ENCODE measurements at regions not wholly inside any gene's neighbourhood (a gene's known extent, or its start where the extent isn't known, plus 50 kb on each side); places are given as distances from the start of the nearest gene placed in this dataset.
A peak's percentile ranks its signal among the peaks of the same experiment; 100 is the strongest.

DNA sequence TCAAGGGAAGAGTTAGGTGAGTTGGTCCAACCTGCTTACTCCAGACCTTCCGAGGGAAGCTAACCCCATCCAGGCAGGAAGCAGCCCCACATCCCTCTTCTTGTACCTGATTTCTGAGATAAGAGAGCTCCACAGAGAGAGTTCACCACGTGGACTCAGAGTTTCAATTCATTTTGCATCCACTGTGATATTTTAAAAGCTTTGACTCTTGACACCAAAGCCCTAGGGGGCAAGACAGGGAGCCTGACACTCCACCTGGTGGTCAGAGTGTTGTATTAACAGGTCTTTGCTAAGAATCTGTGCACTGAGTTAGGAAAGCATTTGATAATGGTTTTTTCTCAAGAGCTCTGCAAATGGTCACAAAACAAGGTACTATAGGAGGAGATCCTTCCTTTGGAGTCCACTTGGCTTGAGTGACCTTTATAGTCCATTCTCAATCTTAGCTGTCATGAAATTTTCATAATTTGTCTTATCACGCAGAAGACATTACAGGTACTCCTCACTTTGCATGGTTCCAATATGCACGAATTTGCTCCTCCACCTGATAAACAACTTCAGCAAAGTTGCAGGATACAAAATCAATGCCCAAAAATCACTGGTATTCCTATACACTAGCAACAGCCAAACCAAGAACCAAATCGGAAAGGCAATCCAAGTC is 56.2 kb upstream of the RIPOR2 start:
- Histone ChIP-seq H3K4me3 (no peak overlapping the region), H3K4me1 (replicated peaks) (no peaks in the 10 kb centered on the region), H3K36me3 (no peaks in the 10 kb centered on the region), H3K27me3 (replicated peaks; ENCODE audit: insufficient read depth) (no peaks in the 10 kb centered on the region), H3K9me3 (no peaks in the 10 kb centered on the region), H3K27ac (no peak overlapping the region)
- peak; percentile 28 for DNase-seq (ENCODE audit: low spot score)
- 81% methylated on average over 5 of the region's 5 CpGs for WGBS
- intact Hi-C loops (cut with DNase I), result loop anchor here (2.0 kb wide), 1 partner anchor 135 kb away; no protein-coding TSS in a partner anchor
- TF ChIP-seq POLR2AphosphoS5 (IDR thresholded peaks at IDR 0.05) (peak; percentile 27), POLR2A (IDR thresholded peaks at IDR 0.05) (no peak)
- TF ChIP-seq, protein P1, sequence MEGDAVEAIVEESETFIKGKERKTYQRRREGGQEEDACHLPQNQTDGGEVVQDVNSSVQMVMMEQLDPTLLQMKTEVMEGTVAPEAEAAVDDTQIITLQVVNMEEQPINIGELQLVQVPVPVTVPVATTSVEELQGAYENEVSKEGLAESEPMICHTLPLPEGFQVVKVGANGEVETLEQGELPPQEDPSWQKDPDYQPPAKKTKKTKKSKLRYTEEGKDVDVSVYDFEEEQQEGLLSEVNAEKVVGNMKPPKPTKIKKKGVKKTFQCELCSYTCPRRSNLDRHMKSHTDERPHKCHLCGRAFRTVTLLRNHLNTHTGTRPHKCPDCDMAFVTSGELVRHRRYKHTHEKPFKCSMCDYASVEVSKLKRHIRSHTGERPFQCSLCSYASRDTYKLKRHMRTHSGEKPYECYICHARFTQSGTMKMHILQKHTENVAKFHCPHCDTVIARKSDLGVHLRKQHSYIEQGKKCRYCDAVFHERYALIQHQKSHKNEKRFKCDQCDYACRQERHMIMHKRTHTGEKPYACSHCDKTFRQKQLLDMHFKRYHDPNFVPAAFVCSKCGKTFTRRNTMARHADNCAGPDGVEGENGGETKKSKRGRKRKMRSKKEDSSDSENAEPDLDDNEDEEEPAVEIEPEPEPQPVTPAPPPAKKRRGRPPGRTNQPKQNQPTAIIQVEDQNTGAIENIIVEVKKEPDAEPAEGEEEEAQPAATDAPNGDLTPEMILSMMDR (IDR thresholded peaks at IDR 0.05), result peak; percentile 56 to 76 (median 74)

DNA sequence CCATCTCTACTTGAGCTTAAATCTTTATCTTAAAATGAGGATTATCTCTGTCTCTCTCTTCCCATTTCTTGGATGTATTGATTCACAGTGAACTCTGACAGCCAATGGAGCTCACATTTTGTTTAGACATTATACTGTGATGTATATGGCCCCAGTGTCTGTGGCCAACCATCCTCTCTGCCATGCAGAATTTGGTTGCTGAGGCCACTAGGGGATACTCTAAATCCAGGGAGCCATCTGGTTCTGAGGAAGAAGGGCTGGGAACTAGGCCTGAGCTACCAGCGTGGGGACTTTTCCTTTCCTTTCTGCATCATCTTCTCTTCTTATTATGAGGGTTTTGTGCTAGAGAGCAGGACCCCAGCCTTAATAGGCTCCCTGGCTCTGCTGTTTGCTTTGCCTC is 59.1 kb upstream of the RIPOR2 start:
- TF ChIP-seq POLR2AphosphoS5 (IDR thresholded peaks at IDR 0.05), result no peak
- TF ChIP-seq, protein P1 (IDR thresholded peaks at IDR 0.05), result no peak
- TF ChIP-seq POLR2A (IDR thresholded peaks at IDR 0.05), result no peak
- H3K36me3 ChIP-seq, result no peaks in the 10 kb centered on the region
- H3K27ac ChIP-seq, result no peak overlapping the region
- no peak overlapping the region for H3K4me3 ChIP-seq
- intact Hi-C loops (cut with DNase I), result loop anchor here (5.0 kb wide), 1 partner anchor 77 kb away; no protein-coding TSS in a partner anchor
- H3K9me3 ChIP-seq, result no peaks in the 10 kb centered on the region
- H3K4me1 ChIP-seq (replicated peaks), result no peaks in the 10 kb centered on the region
- DNase-seq (ENCODE audit: low spot score), result no peak
- WGBS, result 100% methylated on average over 1 of the region's 1 CpG
- no peaks in the 10 kb centered on the region for H3K27me3 ChIP-seq (replicated peaks; ENCODE audit: insufficient read depth)

GRCh38 chr6:24995270-24995669 is 59.5 kb upstream of the RIPOR2 start:
- Histone ChIP-seq H3K36me3 (no peaks in the 10 kb centered on the region), H3K27ac (no peak overlapping the region), H3K4me1 (replicated peaks) (no peaks in the 10 kb centered on the region), H3K9me3 (no peaks in the 10 kb centered on the region), H3K27me3 (replicated peaks; ENCODE audit: insufficient read depth) (no peaks in the 10 kb centered on the region), H3K4me3 (no peak overlapping the region)
- 89% methylated on average over 4 of the region's 4 CpGs for WGBS
- intact Hi-C loops (cut with DNase I), result loop anchor here (5.0 kb wide), 1 partner anchor 77 kb away; no protein-coding TSS in a partner anchor
- no peak for DNase-seq (ENCODE audit: low spot score)
- no peak for TF ChIP-seq POLR2A (IDR thresholded peaks at IDR 0.05)
- no peak for TF ChIP-seq POLR2AphosphoS5 (IDR thresholded peaks at IDR 0.05)
- TF ChIP-seq, protein P1 (IDR thresholded peaks at IDR 0.05), result no peak

DNA sequence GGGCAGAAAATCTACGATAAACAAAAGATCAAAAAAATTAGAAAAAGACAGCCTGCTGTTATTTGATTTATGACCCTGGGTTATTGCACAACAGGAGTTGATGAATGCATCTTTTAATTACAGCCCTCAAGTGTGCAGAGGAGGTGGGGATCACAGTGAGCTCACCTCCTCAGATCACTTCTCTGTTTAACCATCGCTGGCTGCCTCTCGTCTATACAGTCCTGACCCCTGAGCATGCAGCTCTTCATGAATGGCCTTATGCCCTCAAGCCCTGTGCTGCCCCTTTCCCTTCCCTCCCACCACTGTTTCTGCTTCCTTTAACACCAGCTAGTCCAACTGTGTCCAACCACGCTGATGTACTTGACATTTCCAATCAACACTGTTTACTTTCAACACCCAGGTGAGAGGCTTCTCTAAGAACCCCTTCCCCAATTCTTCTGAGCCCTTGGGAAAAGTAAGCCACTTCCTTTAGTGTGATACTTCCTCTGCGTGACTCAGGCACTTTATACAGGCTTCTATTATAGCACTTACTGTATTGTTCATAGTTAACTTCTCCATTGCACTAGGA is 60.6 kb upstream of the RIPOR2 start:
- DNase-seq (ENCODE audit: low spot score), result no peak
- 73% methylated on average over 5 of the region's 5 CpGs for WGBS

More for the DNA sequence above, 60.6 kb upstream of the RIPOR2 start:
- no peak for TF ChIP-seq POLR2A (IDR thresholded peaks at IDR 0.05)
- TF ChIP-seq POLR2AphosphoS5 (IDR thresholded peaks at IDR 0.05), result no peak
- TF ChIP-seq, protein P1 (IDR thresholded peaks at IDR 0.05), result no peak
- Histone ChIP-seq H3K9me3 (no peaks in the 10 kb centered on the region), H3K36me3 (no peaks in the 10 kb centered on the region), H3K27me3 (replicated peaks; ENCODE audit: insufficient read depth) (no peaks in the 10 kb centered on the region), H3K4me1 (replicated peaks) (no peaks in the 10 kb centered on the region), H3K27ac (no peak overlapping the region), H3K4me3 (no peak overlapping the region)
- intact Hi-C loops (cut with DNase I), result loop anchor here (5.0 kb wide), 1 partner anchor 76 kb away; no protein-coding TSS in a partner anchor
